ENCODE measurements at regions not wholly inside any gene's neighbourhood (a gene's known extent, or its start where the extent isn't known, plus 50 kb on each side); places are given as distances from the start of the nearest gene placed in this dataset.
A peak's percentile ranks its signal among the peaks of the same experiment; 100 is the strongest.

- Mint-ChIP-seq H3K4me1 (no peaks in the 10 kb centered on the region), H3K9me3 (no peaks in the 10 kb centered on the region), H3K36me3 (no peaks in the 10 kb centered on the region), H3K27ac (no peak overlapping the region), H3K27me3 (no peaks in the 10 kb centered on the region), H3K4me3 (no peak overlapping the region)
These were observed 72.2 kb upstream of the SLC4A10 start for GRCh38 chr2:161552015-161552414.

- Mint-ChIP-seq H3K36me3 (no peaks in the 10 kb centered on the region), H3K4me3 (no peak overlapping the region), H3K9me3 (no peaks in the 10 kb centered on the region), H3K27me3 (peaks cover 2% of the 10 kb centered on the region), H3K4me1 (no peaks in the 10 kb centered on the region), H3K27ac (no peak overlapping the region)
These were observed 68.4 kb upstream of the SLC4A10 start for GRCh38 chr2:161555826-161556225.

- no peak overlapping the region for H3K27ac Mint-ChIP-seq
These were observed 67.8 kb upstream of the SLC4A10 start for GRCh38 chr2:161556440-161556839.

GRCh38 chr2:161557538-161557937, 66.7 kb upstream of the SLC4A10 start:
- peaks cover 0 to 5% (median 0%) of the 10 kb centered on the region in 3 donors for H3K9me3 Mint-ChIP-seq
- no peaks in the 10 kb centered on the region for H3K36me3 Mint-ChIP-seq
- no peak overlapping the region for H3K4me3 Mint-ChIP-seq
- H3K27ac Mint-ChIP-seq = no peak overlapping the region
- no peaks in the 10 kb centered on the region for H3K4me1 Mint-ChIP-seq
- H3K27me3 Mint-ChIP-seq = peaks cover 3% of the 10 kb centered on the region

More at GRCh38 chr2:161556440-161556839, 67.8 kb upstream of the SLC4A10 start:
- no peaks in the 10 kb centered on the region for H3K36me3 Mint-ChIP-seq
- no peak overlapping the region for H3K4me3 Mint-ChIP-seq
- peaks cover 2% of the 10 kb centered on the region for H3K27me3 Mint-ChIP-seq
- H3K9me3 Mint-ChIP-seq = no peaks in the 10 kb centered on the region
- H3K4me1 Mint-ChIP-seq = no peaks in the 10 kb centered on the region

- Mint-ChIP-seq H3K9me3 (peaks cover 3 to 21% (median 12%) of the 10 kb centered on the region in 3 donors), H3K4me3 (no peak overlapping the region), H3K27me3 (peaks cover 1% of the 10 kb centered on the region), H3K4me1 (no peaks in the 10 kb centered on the region), H3K27ac (no peak overlapping the region), H3K36me3 (no peaks in the 10 kb centered on the region)
These were observed 59.3 kb upstream of the SLC4A10 start for GRCh38 chr2:161564906-161565305.

GRCh38 chr2:161569401-161569800, 54.8 kb upstream of the SLC4A10 start:
- Mint-ChIP-seq H3K27ac (no peak overlapping the region), H3K4me1 (no peaks in the 10 kb centered on the region), H3K4me3 (no peak overlapping the region), H3K27me3 (no peaks in the 10 kb centered on the region), H3K9me3 (peaks cover 3 to 10% (median 9%) of the 10 kb centered on the region in 3 donors), H3K36me3 (no peaks in the 10 kb centered on the region)

- H3K9me3 Mint-ChIP-seq = peaks cover 0 to 2% (median under 1%) of the 10 kb centered on the region in 3 donors
- H3K36me3 Mint-ChIP-seq = no peaks in the 10 kb centered on the region
- no peaks in the 10 kb centered on the region for H3K27me3 Mint-ChIP-seq
- H3K4me3 Mint-ChIP-seq = no peak overlapping the region
- H3K27ac Mint-ChIP-seq = peak overlapping the region in 1 of 3 donors; percentile 79
- H3K4me1 Mint-ChIP-seq = no peaks in the 10 kb centered on the region
These were observed 53.7 kb upstream of the SLC4A10 start for GRCh38 chr2:161570424-161571050.

- H3K9me3 Mint-ChIP-seq = no peaks in the 10 kb centered on the region
- no peaks in the 10 kb centered on the region for H3K4me1 Mint-ChIP-seq
- H3K27ac Mint-ChIP-seq = no peak overlapping the region
- no peak overlapping the region for H3K4me3 Mint-ChIP-seq
- H3K27me3 Mint-ChIP-seq = no peaks in the 10 kb centered on the region
- H3K36me3 Mint-ChIP-seq = no peaks in the 10 kb centered on the region
These were observed 53.2 kb upstream of the SLC4A10 start for GRCh38 chr2:161571051-161571429.

All from IgD-negative memory B cell (primary cell).